Astrocyte (in vitro differentiated cells and primary cell): ENCODE measurements at regions not wholly inside any gene's neighbourhood (a gene's known extent, or its start where the extent isn't known, plus 50 kb on each side); places are given as distances from the start of the nearest gene placed in this dataset.

Source experiments
- EZH2 ChIP-seq: IDR thresholded peaks from 2 replicates; pipeline ENCODE4 v1.6.1; 2012; ENCODE audit warnings: mild to moderate bottlenecking, low read length, inconsistent platforms; ENCODE audit not compliant: insufficient read depth
- TF ChIP-seq, protein P1 (sequence below): IDR thresholded peaks from 2 replicates; pipeline ENCODE4 v1.5.1; 2011; ENCODE audit warnings: low read depth, mild to moderate bottlenecking, inconsistent platforms, low read length, moderate library complexity; ENCODE audit not compliant: insufficient read depth

DNA sequence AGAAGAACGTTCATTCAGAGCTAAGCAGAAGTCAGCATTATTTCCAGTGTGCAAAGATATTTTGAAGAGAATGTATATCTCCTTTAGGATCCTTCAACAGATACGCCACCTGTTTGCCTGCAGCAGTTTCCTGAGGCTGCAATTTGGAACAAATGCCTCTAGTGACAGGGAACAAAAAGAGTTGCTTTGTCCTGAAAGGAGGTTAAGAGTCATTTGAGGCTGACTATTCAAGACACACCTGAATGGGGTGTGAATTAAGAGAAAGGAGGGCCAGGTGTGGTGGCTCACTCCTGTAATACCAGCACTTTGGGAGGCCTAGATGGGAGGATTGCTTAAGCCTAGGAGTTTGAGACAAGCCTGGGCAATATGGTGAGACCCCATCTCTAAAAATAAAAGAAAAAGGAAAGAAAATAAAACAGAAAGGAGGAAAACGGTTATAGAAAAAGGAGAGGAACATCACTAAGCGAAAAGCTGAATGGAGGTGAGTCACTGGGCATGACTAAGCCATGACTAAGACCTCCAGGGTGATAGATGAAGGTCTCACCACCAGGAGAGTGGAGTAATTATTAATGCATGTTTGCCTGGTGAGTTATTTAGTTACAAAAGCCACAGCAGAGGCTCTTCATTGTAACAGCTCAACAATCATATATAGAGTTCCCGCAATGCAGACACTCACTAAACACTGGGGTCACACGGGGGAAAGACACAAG lies 255.2 kb upstream of the TNC start:
- TF ChIP-seq, protein P1, sequence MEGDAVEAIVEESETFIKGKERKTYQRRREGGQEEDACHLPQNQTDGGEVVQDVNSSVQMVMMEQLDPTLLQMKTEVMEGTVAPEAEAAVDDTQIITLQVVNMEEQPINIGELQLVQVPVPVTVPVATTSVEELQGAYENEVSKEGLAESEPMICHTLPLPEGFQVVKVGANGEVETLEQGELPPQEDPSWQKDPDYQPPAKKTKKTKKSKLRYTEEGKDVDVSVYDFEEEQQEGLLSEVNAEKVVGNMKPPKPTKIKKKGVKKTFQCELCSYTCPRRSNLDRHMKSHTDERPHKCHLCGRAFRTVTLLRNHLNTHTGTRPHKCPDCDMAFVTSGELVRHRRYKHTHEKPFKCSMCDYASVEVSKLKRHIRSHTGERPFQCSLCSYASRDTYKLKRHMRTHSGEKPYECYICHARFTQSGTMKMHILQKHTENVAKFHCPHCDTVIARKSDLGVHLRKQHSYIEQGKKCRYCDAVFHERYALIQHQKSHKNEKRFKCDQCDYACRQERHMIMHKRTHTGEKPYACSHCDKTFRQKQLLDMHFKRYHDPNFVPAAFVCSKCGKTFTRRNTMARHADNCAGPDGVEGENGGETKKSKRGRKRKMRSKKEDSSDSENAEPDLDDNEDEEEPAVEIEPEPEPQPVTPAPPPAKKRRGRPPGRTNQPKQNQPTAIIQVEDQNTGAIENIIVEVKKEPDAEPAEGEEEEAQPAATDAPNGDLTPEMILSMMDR: no peak
- no peak for TF ChIP-seq EZH2
